ENCODE measurements at regions not wholly inside any gene's neighbourhood (a gene's known extent, or its start where the extent isn't known, plus 50 kb on each side); places are given as distances from the start of the nearest gene placed in this dataset.

- TF ChIP-seq, protein P1, sequence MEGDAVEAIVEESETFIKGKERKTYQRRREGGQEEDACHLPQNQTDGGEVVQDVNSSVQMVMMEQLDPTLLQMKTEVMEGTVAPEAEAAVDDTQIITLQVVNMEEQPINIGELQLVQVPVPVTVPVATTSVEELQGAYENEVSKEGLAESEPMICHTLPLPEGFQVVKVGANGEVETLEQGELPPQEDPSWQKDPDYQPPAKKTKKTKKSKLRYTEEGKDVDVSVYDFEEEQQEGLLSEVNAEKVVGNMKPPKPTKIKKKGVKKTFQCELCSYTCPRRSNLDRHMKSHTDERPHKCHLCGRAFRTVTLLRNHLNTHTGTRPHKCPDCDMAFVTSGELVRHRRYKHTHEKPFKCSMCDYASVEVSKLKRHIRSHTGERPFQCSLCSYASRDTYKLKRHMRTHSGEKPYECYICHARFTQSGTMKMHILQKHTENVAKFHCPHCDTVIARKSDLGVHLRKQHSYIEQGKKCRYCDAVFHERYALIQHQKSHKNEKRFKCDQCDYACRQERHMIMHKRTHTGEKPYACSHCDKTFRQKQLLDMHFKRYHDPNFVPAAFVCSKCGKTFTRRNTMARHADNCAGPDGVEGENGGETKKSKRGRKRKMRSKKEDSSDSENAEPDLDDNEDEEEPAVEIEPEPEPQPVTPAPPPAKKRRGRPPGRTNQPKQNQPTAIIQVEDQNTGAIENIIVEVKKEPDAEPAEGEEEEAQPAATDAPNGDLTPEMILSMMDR (IDR thresholded peaks at IDR 0.05), result no peak
- TF ChIP-seq POLR2AphosphoS5 (IDR thresholded peaks at IDR 0.05) (no peak), EP300 (IDR thresholded peaks at IDR 0.05; ENCODE audit: low read depth) (no peak), POLR2A (IDR thresholded peaks at IDR 0.05) (no peak)
Observed at GRCh38 chr9:108166519-108166918, 677.0 kb upstream of the KLF4 start.

All from transverse colon (tissue), 4 donors.